ENCODE measurements at regions not wholly inside any gene's neighbourhood (a gene's known extent, or its start where the extent isn't known, plus 50 kb on each side); places are given as distances from the start of the nearest gene placed in this dataset.

GRCh38 chr13:34358811-34359513 lies 541.0 kb downstream of the RFC3 start:
- Histone ChIP-seq H3K9me3 (ENCODE audit: control insufficient read depth, insufficient read depth, low read length) (no peaks in the 10 kb centered on the region), H3K36me3 (ENCODE audit: control insufficient read depth, insufficient read depth, low read length) (no peaks in the 10 kb centered on the region), H3K9ac (ENCODE audit: low read depth, low read length) (no peak overlapping the region), H3K4me1 (ENCODE audit: control insufficient read depth, insufficient read depth, low read length) (no peaks in the 10 kb centered on the region), H3K4me3 (ENCODE audit: low read depth, low read length) (no peak overlapping the region), H3K27me3 (ENCODE audit: control insufficient read depth, insufficient read depth, low read length) (no peaks in the 10 kb centered on the region), H3K27ac (ENCODE audit: low read depth, low read length) (no peak overlapping the region)

- no peaks in the 10 kb centered on the region for H3K36me3 ChIP-seq (ENCODE audit: control insufficient read depth, insufficient read depth, low read length)
Measured at GRCh38 chr13:34360702-34361101, 542.8 kb downstream of the RFC3 start.

GRCh38 chr13:34361560-34361959 lies 543.6 kb downstream of the RFC3 start:
- H3K27me3 ChIP-seq (ENCODE audit: control insufficient read depth, insufficient read depth, low read length): no peaks in the 10 kb centered on the region
- H3K9me3 ChIP-seq (ENCODE audit: control insufficient read depth, insufficient read depth, low read length): no peaks in the 10 kb centered on the region
- H3K4me1 ChIP-seq (ENCODE audit: control insufficient read depth, insufficient read depth, low read length): no peaks in the 10 kb centered on the region
- no peak overlapping the region for H3K9ac ChIP-seq (ENCODE audit: low read depth, low read length)
- H3K27ac ChIP-seq (ENCODE audit: low read depth, low read length): no peak overlapping the region
- no peak overlapping the region for H3K4me3 ChIP-seq (ENCODE audit: low read depth, low read length)
- H3K36me3 ChIP-seq (ENCODE audit: control insufficient read depth, insufficient read depth, low read length): no peaks in the 10 kb centered on the region

More at GRCh38 chr13:34360702-34361101, 542.8 kb downstream of the RFC3 start:
- Histone ChIP-seq H3K9me3 (ENCODE audit: control insufficient read depth, insufficient read depth, low read length) (no peaks in the 10 kb centered on the region), H3K4me3 (ENCODE audit: low read depth, low read length) (no peak overlapping the region), H3K27me3 (ENCODE audit: control insufficient read depth, insufficient read depth, low read length) (no peaks in the 10 kb centered on the region), H3K9ac (ENCODE audit: low read depth, low read length) (no peak overlapping the region), H3K27ac (ENCODE audit: low read depth, low read length) (no peak overlapping the region), H3K4me1 (ENCODE audit: control insufficient read depth, insufficient read depth, low read length) (no peaks in the 10 kb centered on the region)

GRCh38 chr13:34363266-34363665 lies 545.3 kb downstream of the RFC3 start:
- Histone ChIP-seq H3K9ac (ENCODE audit: low read depth, low read length) (no peak overlapping the region), H3K36me3 (ENCODE audit: control insufficient read depth, insufficient read depth, low read length) (no peaks in the 10 kb centered on the region), H3K27me3 (ENCODE audit: control insufficient read depth, insufficient read depth, low read length) (no peaks in the 10 kb centered on the region), H3K4me3 (ENCODE audit: low read depth, low read length) (no peak overlapping the region), H3K27ac (ENCODE audit: low read depth, low read length) (no peak overlapping the region), H3K4me1 (ENCODE audit: control insufficient read depth, insufficient read depth, low read length) (no peaks in the 10 kb centered on the region), H3K9me3 (ENCODE audit: control insufficient read depth, insufficient read depth, low read length) (no peaks in the 10 kb centered on the region)

GRCh38 chr13:34364633-34365032 lies 546.7 kb downstream of the RFC3 start:
- Histone ChIP-seq H3K4me1 (ENCODE audit: control insufficient read depth, insufficient read depth, low read length) (no peaks in the 10 kb centered on the region), H3K36me3 (ENCODE audit: control insufficient read depth, insufficient read depth, low read length) (no peaks in the 10 kb centered on the region), H3K27me3 (ENCODE audit: control insufficient read depth, insufficient read depth, low read length) (no peaks in the 10 kb centered on the region), H3K4me3 (ENCODE audit: low read depth, low read length) (no peak overlapping the region), H3K9me3 (ENCODE audit: control insufficient read depth, insufficient read depth, low read length) (no peaks in the 10 kb centered on the region), H3K9ac (ENCODE audit: low read depth, low read length) (no peak overlapping the region), H3K27ac (ENCODE audit: low read depth, low read length) (no peak overlapping the region)

GRCh38 chr13:34369931-34370330 lies 552.0 kb downstream of the RFC3 start:
- Histone ChIP-seq H3K27ac (ENCODE audit: low read depth, low read length) (no peak overlapping the region), H3K36me3 (ENCODE audit: control insufficient read depth, insufficient read depth, low read length) (no peaks in the 10 kb centered on the region), H3K4me1 (ENCODE audit: control insufficient read depth, insufficient read depth, low read length) (0 out of 2 replicates have a peak, but pooled peaks cover 4% of the 10 kb centered on the region), H3K9ac (ENCODE audit: low read depth, low read length) (no peak overlapping the region), H3K9me3 (ENCODE audit: control insufficient read depth, insufficient read depth, low read length) (no peaks in the 10 kb centered on the region), H3K4me3 (ENCODE audit: low read depth, low read length) (no peak overlapping the region), H3K27me3 (ENCODE audit: control insufficient read depth, insufficient read depth, low read length) (no peaks in the 10 kb centered on the region)

GRCh38 chr13:34371108-34371507 lies 553.2 kb downstream of the RFC3 start:
- no peaks in the 10 kb centered on the region for H3K9me3 ChIP-seq (ENCODE audit: control insufficient read depth, insufficient read depth, low read length)
- H3K27ac ChIP-seq (ENCODE audit: low read depth, low read length): no peak overlapping the region
- H3K4me3 ChIP-seq (ENCODE audit: low read depth, low read length): no peak overlapping the region
- no peaks in the 10 kb centered on the region for H3K27me3 ChIP-seq (ENCODE audit: control insufficient read depth, insufficient read depth, low read length)
- H3K36me3 ChIP-seq (ENCODE audit: control insufficient read depth, insufficient read depth, low read length): no peaks in the 10 kb centered on the region
- H3K9ac ChIP-seq (ENCODE audit: low read depth, low read length): no peak overlapping the region
- H3K4me1 ChIP-seq (ENCODE audit: control insufficient read depth, insufficient read depth, low read length): peaks cover 5% of the 10 kb centered on the region

- Histone ChIP-seq H3K36me3 (ENCODE audit: control insufficient read depth, insufficient read depth, low read length) (no peaks in the 10 kb centered on the region), H3K4me1 (ENCODE audit: control insufficient read depth, insufficient read depth, low read length) (peaks cover 12% of the 10 kb centered on the region), H3K9me3 (ENCODE audit: control insufficient read depth, insufficient read depth, low read length) (no peaks in the 10 kb centered on the region), H3K9ac (ENCODE audit: low read depth, low read length) (no peak overlapping the region), H3K4me3 (ENCODE audit: low read depth, low read length) (no peak overlapping the region), H3K27me3 (ENCODE audit: control insufficient read depth, insufficient read depth, low read length) (no peaks in the 10 kb centered on the region), H3K27ac (ENCODE audit: low read depth, low read length) (no peak overlapping the region)
Measured at GRCh38 chr13:34371645-34372395, 553.9 kb downstream of the RFC3 start.

GRCh38 chr13:34372581-34372980 lies 554.6 kb downstream of the RFC3 start:
- H3K9me3 ChIP-seq (ENCODE audit: control insufficient read depth, insufficient read depth, low read length): no peaks in the 10 kb centered on the region
- no peak overlapping the region for H3K9ac ChIP-seq (ENCODE audit: low read depth, low read length)
- H3K4me1 ChIP-seq (ENCODE audit: control insufficient read depth, insufficient read depth, low read length): peaks cover 16% of the 10 kb centered on the region
- H3K4me3 ChIP-seq (ENCODE audit: low read depth, low read length): no peak overlapping the region
- no peaks in the 10 kb centered on the region for H3K36me3 ChIP-seq (ENCODE audit: control insufficient read depth, insufficient read depth, low read length)
- no peaks in the 10 kb centered on the region for H3K27me3 ChIP-seq (ENCODE audit: control insufficient read depth, insufficient read depth, low read length)
- no peak overlapping the region for H3K27ac ChIP-seq (ENCODE audit: low read depth, low read length)

- H3K4me3 ChIP-seq (ENCODE audit: low read depth, low read length): no peak overlapping the region
- H3K36me3 ChIP-seq (ENCODE audit: control insufficient read depth, insufficient read depth, low read length): no peaks in the 10 kb centered on the region
- peaks cover 16% of the 10 kb centered on the region for H3K4me1 ChIP-seq (ENCODE audit: control insufficient read depth, insufficient read depth, low read length)
- H3K27ac ChIP-seq (ENCODE audit: low read depth, low read length): no peak overlapping the region
- no peaks in the 10 kb centered on the region for H3K9me3 ChIP-seq (ENCODE audit: control insufficient read depth, insufficient read depth, low read length)
- no peaks in the 10 kb centered on the region for H3K27me3 ChIP-seq (ENCODE audit: control insufficient read depth, insufficient read depth, low read length)
- H3K9ac ChIP-seq (ENCODE audit: low read depth, low read length): no peak overlapping the region
Measured at GRCh38 chr13:34376483-34376882, 558.5 kb downstream of the RFC3 start.

- Histone ChIP-seq H3K9me3 (ENCODE audit: control insufficient read depth, insufficient read depth, low read length) (no peaks in the 10 kb centered on the region), H3K27me3 (ENCODE audit: control insufficient read depth, insufficient read depth, low read length) (no peaks in the 10 kb centered on the region), H3K27ac (ENCODE audit: low read depth, low read length) (no peak overlapping the region), H3K4me3 (ENCODE audit: low read depth, low read length) (no peak overlapping the region), H3K36me3 (ENCODE audit: control insufficient read depth, insufficient read depth, low read length) (no peaks in the 10 kb centered on the region), H3K4me1 (ENCODE audit: control insufficient read depth, insufficient read depth, low read length) (peaks cover 9% of the 10 kb centered on the region), H3K9ac (ENCODE audit: low read depth, low read length) (no peak overlapping the region)
Measured at GRCh38 chr13:34381228-34381627, 560.8 kb upstream of the NBEA start.
